CD14-positive monocyte (primary cell): ENCODE measurements at regions not wholly inside any gene's neighbourhood (a gene's known extent, or its start where the extent isn't known, plus 50 kb on each side); places are given as distances from the start of the nearest gene placed in this dataset.

Experiments used
- DNase-seq, 3 donors: peaks; one replicate each; pipeline ENCODE4 v3.0.0-alpha.2; 2011 to 2022
- H2AFZ ChIP-seq: 2 replicates; pipeline ENCODE4 v1.6.0; 2012; ENCODE audit warnings: mild to moderate bottlenecking, low read depth, low read length, inconsistent platforms; ENCODE audit not compliant: insufficient read depth, poor library complexity, severe bottlenecking
- H3K27ac ChIP-seq, 2 donors: 1 replicate in 1 of 2; 2 replicates in 1 of 2; pipeline ENCODE4 v1.5.1; 2012 to 2013; ENCODE audit warnings: low read length in 2 of 2, control low read depth in 1 of 2, inconsistent platforms in 1 of 2, low read depth in 1 of 2, mild to moderate bottlenecking in 1 of 2
- H3K27me3 ChIP-seq, 2 donors: one replicate each; pipeline versions ENCODE4 v1.6.0 to v1.6.1; 2011 to 2013; ENCODE audit warnings: low read length in 2 of 2; ENCODE audit not compliant: control insufficient read depth in 2 of 2, insufficient read depth in 2 of 2
- H3K36me3 ChIP-seq, 2 donors: replicated peaks in 1 of 2; 1 replicate in 1 of 2; 2 replicates in 1 of 2; pipeline versions ENCODE4 v1.5.1 to v1.6.1; 2012 to 2013; ENCODE audit warnings: low read length in 2 of 2, control low read depth in 1 of 2, inconsistent platforms in 1 of 2, mild to moderate bottlenecking in 1 of 2; ENCODE audit not compliant: insufficient read depth in 2 of 2, control insufficient read depth in 1 of 2
- H3K4me1 ChIP-seq, 2 donors: 1 replicate in 1 of 2; 2 replicates in 1 of 2; pipeline versions ENCODE4 v1.5.1 to v1.6.1; 2012 to 2013; ENCODE audit warnings: low read length in 2 of 2, control low read depth in 1 of 2, inconsistent platforms in 1 of 2, mild to moderate bottlenecking in 1 of 2, moderate library complexity in 1 of 2; ENCODE audit not compliant: insufficient read depth in 2 of 2, control insufficient read depth in 1 of 2
- H3K4me2 ChIP-seq: replicated peaks from 2 replicates; pipeline ENCODE3; 2012; ENCODE audit warnings: low read length, moderate library complexity, mild to moderate bottlenecking; ENCODE audit not compliant: poor library complexity, severe bottlenecking; ENCODE audit errors: extremely low read depth
- H3K4me3 ChIP-seq, 3 experiments: fragments of 200-600 bp in 1 of 3; sonication (generic) in 1 of 3; replicated peaks in 1 of 3; 1 replicate in 2 of 3; 2 replicates in 1 of 3; pipeline ENCODE4 v1.5.1; 2011 to 2013; ENCODE audit warnings: low read length in 3 of 3, mild to moderate bottlenecking in 3 of 3, control low read depth in 2 of 3, low read depth in 2 of 3, inconsistent platforms in 1 of 3, moderate library complexity in 1 of 3
- H3K79me2 ChIP-seq: 2 replicates; pipeline ENCODE4 v1.6.0; 2012; ENCODE audit warnings: mild to moderate bottlenecking, control low read depth, inconsistent platforms, low read length, moderate library complexity; ENCODE audit not compliant: insufficient read depth
- H3K9ac ChIP-seq: 2 replicates; pipeline ENCODE4 v1.6.0; 2017; ENCODE audit warnings: low read length, mild to moderate bottlenecking; ENCODE audit not compliant: insufficient read depth, poor library complexity, severe bottlenecking
- H3K9me3 ChIP-seq, 2 donors: replicated peaks in 1 of 2; 1 replicate in 1 of 2; 2 replicates in 1 of 2; pipeline versions ENCODE4 v1.5.1 to v1.6.1; 2012 to 2013; ENCODE audit warnings: low read length in 2 of 2, control low read depth in 1 of 2; ENCODE audit not compliant: control insufficient read depth in 1 of 2, insufficient read depth in 1 of 2
- H4K20me1 ChIP-seq: 2 replicates; pipeline ENCODE4 v1.6.0; 2012; ENCODE audit warnings: mild to moderate bottlenecking, low read length, control low read depth, moderate library complexity; ENCODE audit not compliant: insufficient read depth
- H3K27ac Mint-ChIP-seq, 7 donors: one replicate each; pipeline ENCODE4 v1.8.0; 2020; ENCODE audit warnings: mild to moderate bottlenecking in 7 of 7, mixed read lengths in 7 of 7, moderate library complexity in 6 of 7, inconsistent platforms in 2 of 7
- H3K27me3 Mint-ChIP-seq, 3 donors: one replicate each; pipeline ENCODE4 v1.8.0; 2021 to 2022; ENCODE audit warnings: low read depth in 3 of 3, mild to moderate bottlenecking in 3 of 3, mixed read lengths in 3 of 3, moderate library complexity in 3 of 3, inconsistent platforms in 1 of 3
- H3K36me3 Mint-ChIP-seq, 2 donors: one replicate each; pipeline ENCODE4 v1.8.0; 2020; ENCODE audit warnings: mixed read lengths in 2 of 2, inconsistent platforms in 1 of 2, mild to moderate bottlenecking in 1 of 2
- H3K4me1 Mint-ChIP-seq: one replicate; pipeline ENCODE4 v1.8.0; 2020; ENCODE audit warnings: mild to moderate bottlenecking, mixed read lengths
- H3K4me3 Mint-ChIP-seq, 2 donors: one replicate each; pipeline ENCODE4 v1.8.0; 2020; ENCODE audit warnings: mild to moderate bottlenecking in 2 of 2, mixed read lengths in 2 of 2, moderate library complexity in 1 of 2
- H3K9me3 Mint-ChIP-seq, 7 donors: one replicate each; pipeline ENCODE4 v1.8.0; 2020 to 2022; ENCODE audit warnings: mixed read lengths in 7 of 7, mild to moderate bottlenecking in 6 of 7, moderate library complexity in 6 of 7, inconsistent platforms in 2 of 7
- CTCF ChIP-seq: fragments of 200-600 bp; IDR thresholded peaks from one replicate; pipeline ENCODE4 v1.8.0; 2022; ENCODE audit warnings: antibody characterized with exemption, mild to moderate bottlenecking
- WGBS: methylation state at CpG from one replicate; pipeline ENCODE4 v1.1.5; 2013; ENCODE audit warnings: missing lambda C conversion rate; ENCODE audit not compliant: insufficient coverage; 5-methylcytosine and 5-hydroxymethylcytosine counted together
- intact Hi-C, 2 donors: fragments of 100-400 bp; cut with micrococcal nuclease; formaldehyde crosslinking; loops; one replicate each; pipeline versions ENCODE4 v1.15.0 to v1.15.1; 2023

DNA sequence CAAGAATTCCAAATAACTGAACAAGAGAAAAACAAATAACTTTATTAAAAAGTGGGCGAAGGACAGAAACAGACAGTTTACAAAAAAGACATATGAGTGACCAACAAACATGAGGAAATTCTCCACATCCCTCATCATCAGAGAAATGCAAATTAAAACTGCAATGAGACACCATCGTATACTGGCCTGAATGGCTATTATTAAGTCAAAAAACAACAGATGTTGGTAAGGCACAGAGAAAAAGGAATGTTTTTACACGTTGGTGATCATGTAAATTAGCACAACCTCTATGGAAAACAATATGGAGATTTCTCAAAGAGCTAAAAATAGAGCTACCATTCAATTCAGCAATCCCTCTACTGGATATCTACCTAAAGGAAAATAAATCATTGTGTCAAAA is 1260.4 kb upstream of the ALCAM start:
- whole genome bisulfite sequencing, result no CpG with 5 or more reads among the region's 3 CpGs
- H3K27me3 Mint-ChIP-seq, result peaks cover 0 to 1% (median 0%) of the 10 kb centered on the region in 3 donors
- H3K79me2 ChIP-seq, result no peaks in the 10 kb centered on the region
- intact Hi-C loops, result no loop called here
- H4K20me1 ChIP-seq, result no peaks in the 10 kb centered on the region
- H3K4me1 Mint-ChIP-seq, result no peaks in the 10 kb centered on the region
- no peak overlapping the region for H3K4me3 Mint-ChIP-seq
- no peaks in the 10 kb centered on the region for H3K36me3 Mint-ChIP-seq
- no peak overlapping the region for H3K27ac Mint-ChIP-seq
- TF ChIP-seq CTCF, result no peak
- H3K36me3 ChIP-seq, result no peaks in the 10 kb centered on the region
- H3K4me2 ChIP-seq, result no peak overlapping the region
- no peaks in the 10 kb centered on the region for H3K9me3 ChIP-seq
- H2AFZ ChIP-seq, result no peak overlapping the region
- H3K9me3 Mint-ChIP-seq, result peaks cover 0 to 3% (median 0%) of the 10 kb centered on the region in 7 donors
- no peaks in the 10 kb centered on the region for H3K4me1 ChIP-seq
- H3K4me3 ChIP-seq, result no peak overlapping the region
- H3K27me3 ChIP-seq, result no peaks in the 10 kb centered on the region
- no peak for DNase-seq
- H3K9ac ChIP-seq, result no peak overlapping the region
- H3K27ac ChIP-seq, result no peak overlapping the region

GRCh38 chr3:104108522-104108921 is 1258.2 kb upstream of the ALCAM start:
- intact Hi-C loops, result no loop called here
- no peak overlapping the region for H3K4me3 Mint-ChIP-seq
- no peaks in the 10 kb centered on the region for H3K4me1 Mint-ChIP-seq
- Histone ChIP-seq H3K27me3 (no peaks in the 10 kb centered on the region), H3K4me3 (no peak overlapping the region), H3K36me3 (no peaks in the 10 kb centered on the region), H4K20me1 (no peaks in the 10 kb centered on the region), H3K9me3 (peaks cover 1 to 5% of the 10 kb centered on the region in 2 donors), H3K4me2 (no peak overlapping the region), H3K4me1 (no peaks in the 10 kb centered on the region), H3K79me2 (no peaks in the 10 kb centered on the region), H3K27ac (no peak overlapping the region), H3K9ac (no peak overlapping the region), H2AFZ (no peak overlapping the region)
- no peak for DNase-seq
- no peaks in the 10 kb centered on the region for H3K36me3 Mint-ChIP-seq
- WGBS, result no CpG with 5 or more reads among the region's 2 CpGs
- peaks cover 0 to 8% (median 2%) of the 10 kb centered on the region in 7 donors for H3K9me3 Mint-ChIP-seq
- no peak for TF ChIP-seq CTCF
- no peak overlapping the region for H3K27ac Mint-ChIP-seq
- H3K27me3 Mint-ChIP-seq, result peaks cover 0 to 1% (median 0%) of the 10 kb centered on the region in 3 donors
